Fibroblast of lung (primary cell): ENCODE measurements at regions not wholly inside any gene's neighbourhood (a gene's known extent, or its start where the extent isn't known, plus 50 kb on each side); places are given as distances from the start of the nearest gene placed in this dataset.

Experiments
- CTCF ChIP-seq, 2 donors: IDR thresholded peaks in 1 of 2; conservative IDR thresholded peaks in 1 of 2; 1 replicate in 1 of 2; 2 replicates in 1 of 2; pipeline ENCODE4 v1.5.1; 2011 to 2012; ENCODE audit warnings: low read length in 2 of 2, control low read depth in 1 of 2, inconsistent platforms in 1 of 2, low read depth in 1 of 2, mild to moderate bottlenecking in 1 of 2
- EZH2 ChIP-seq: IDR thresholded peaks from 2 replicates; pipeline ENCODE4 v1.5.1; 2012; ENCODE audit warnings: low read length, control low read depth, mild to moderate bottlenecking; ENCODE audit errors: missing control alignments

GRCh38 chr4:58665649-58666048, 1555.5 kb upstream of the IGFBP7 start:
- no peak for TF ChIP-seq CTCF (conservative IDR thresholded peaks at IDR 0.05 in 1 of 2, IDR thresholded peaks at IDR 0.05 in 1 of 2; ENCODE audit: low read depth in 1 of 2, low read length in 2 of 2)
- no peak for TF ChIP-seq EZH2
